ENCODE measurements at regions not wholly inside any gene's neighbourhood (a gene's known extent, or its start where the extent isn't known, plus 50 kb on each side); places are given as distances from the start of the nearest gene placed in this dataset.

DNA sequence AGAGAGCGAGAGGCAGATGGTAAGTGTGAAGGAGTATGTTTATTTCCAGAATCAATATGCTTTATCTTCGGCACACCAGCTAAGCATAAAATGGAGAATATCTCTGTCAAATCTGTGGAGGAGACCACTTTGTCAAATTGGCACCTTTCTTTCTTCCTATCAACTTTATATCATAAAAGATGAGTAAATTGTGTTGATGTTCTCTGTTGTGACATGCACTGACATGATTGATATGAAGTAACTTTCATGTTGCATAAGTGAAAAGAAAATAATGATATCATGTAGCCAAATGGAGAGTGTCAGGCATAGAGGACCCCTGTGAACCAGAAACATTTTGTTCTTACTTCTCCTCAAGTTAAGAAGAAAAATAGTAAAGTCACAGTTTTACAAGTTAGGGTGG, 753.8 kb downstream of the ZNF385D start (continued):
- TF ChIP-seq, protein P1, sequence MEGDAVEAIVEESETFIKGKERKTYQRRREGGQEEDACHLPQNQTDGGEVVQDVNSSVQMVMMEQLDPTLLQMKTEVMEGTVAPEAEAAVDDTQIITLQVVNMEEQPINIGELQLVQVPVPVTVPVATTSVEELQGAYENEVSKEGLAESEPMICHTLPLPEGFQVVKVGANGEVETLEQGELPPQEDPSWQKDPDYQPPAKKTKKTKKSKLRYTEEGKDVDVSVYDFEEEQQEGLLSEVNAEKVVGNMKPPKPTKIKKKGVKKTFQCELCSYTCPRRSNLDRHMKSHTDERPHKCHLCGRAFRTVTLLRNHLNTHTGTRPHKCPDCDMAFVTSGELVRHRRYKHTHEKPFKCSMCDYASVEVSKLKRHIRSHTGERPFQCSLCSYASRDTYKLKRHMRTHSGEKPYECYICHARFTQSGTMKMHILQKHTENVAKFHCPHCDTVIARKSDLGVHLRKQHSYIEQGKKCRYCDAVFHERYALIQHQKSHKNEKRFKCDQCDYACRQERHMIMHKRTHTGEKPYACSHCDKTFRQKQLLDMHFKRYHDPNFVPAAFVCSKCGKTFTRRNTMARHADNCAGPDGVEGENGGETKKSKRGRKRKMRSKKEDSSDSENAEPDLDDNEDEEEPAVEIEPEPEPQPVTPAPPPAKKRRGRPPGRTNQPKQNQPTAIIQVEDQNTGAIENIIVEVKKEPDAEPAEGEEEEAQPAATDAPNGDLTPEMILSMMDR (conservative IDR thresholded peaks at IDR 0.05; ENCODE audit: low read depth in 2 of 2) = no peak

DNA sequence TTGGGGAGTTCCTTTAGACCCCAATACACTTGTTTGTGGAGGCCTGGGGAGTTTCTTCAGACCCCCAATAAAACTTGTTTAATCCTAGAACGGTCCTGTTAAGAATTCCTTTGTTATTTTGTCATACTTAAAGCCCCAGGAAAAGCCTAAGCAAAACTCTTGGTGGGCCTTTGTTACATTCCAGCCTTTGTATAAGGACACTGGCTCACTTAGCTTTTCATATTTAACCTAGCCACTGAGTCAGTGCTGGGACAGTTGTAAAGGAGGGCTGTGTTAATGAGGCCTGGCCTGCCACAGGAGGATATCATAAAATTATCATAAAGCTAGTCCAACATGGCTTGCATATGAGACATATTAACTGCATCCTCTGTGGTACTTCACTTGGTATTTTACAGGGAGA, 760.1 kb downstream of the ZNF385D start:
- DNase-seq (ENCODE audit: low spot score) (peak; percentile 52), ATAC-seq (peak; percentile 86)
- Histone ChIP-seq H3K79me2 (replicated peaks; ENCODE audit: insufficient read depth) (no peaks in the 10 kb centered on the region), H2AFZ (no peak overlapping the region), H3K4me1 (ENCODE audit: insufficient read depth) (peaks cover 34% of the 10 kb centered on the region), H3K27ac (ENCODE audit: low read depth) (no peak overlapping the region), H3K4me2 (no peak overlapping the region), H3K27me3 (ENCODE audit: insufficient read depth) (no peaks in the 10 kb centered on the region), H3K36me3 (ENCODE audit: insufficient read depth) (no peaks in the 10 kb centered on the region), H3K9me2 (ENCODE audit: insufficient read depth) (no peaks in the 10 kb centered on the region), H4K20me1 (replicated peaks; ENCODE audit: insufficient read depth) (no peaks in the 10 kb centered on the region), H3F3A (replicated peaks; ENCODE audit: low read depth) (no peaks in the 10 kb centered on the region), H3K4me3 (no peak overlapping the region)
- no peak overlapping the region for H3K4me3 Mint-ChIP-seq
- no peaks in the 10 kb centered on the region; the same call in 2 of the 3 replicates for H3K9me3 Mint-ChIP-seq
- H3K27me3 Mint-ChIP-seq (ENCODE audit: insufficient read depth, low read depth, poor library complexity) = no peaks in the 10 kb centered on the region
- no peaks in the 10 kb centered on the region for H3K36me3 Mint-ChIP-seq (ENCODE audit: low read depth)
- H3K4me1 Mint-ChIP-seq = peaks cover 18% of the 10 kb centered on the region
- no peak overlapping the region for H3K27ac Mint-ChIP-seq
- TF ChIP-seq, protein P2, sequence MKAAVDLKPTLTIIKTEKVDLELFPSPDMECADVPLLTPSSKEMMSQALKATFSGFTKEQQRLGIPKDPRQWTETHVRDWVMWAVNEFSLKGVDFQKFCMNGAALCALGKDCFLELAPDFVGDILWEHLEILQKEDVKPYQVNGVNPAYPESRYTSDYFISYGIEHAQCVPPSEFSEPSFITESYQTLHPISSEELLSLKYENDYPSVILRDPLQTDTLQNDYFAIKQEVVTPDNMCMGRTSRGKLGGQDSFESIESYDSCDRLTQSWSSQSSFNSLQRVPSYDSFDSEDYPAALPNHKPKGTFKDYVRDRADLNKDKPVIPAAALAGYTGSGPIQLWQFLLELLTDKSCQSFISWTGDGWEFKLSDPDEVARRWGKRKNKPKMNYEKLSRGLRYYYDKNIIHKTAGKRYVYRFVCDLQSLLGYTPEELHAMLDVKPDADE (IDR thresholded peaks at IDR 0.05) = no peak
- TF ChIP-seq ZNF331 (CRISPR knock-in tag; IDR thresholded peaks at IDR 0.05; ENCODE audit: low read depth) (no peak), NANOG (IDR thresholded peaks at IDR 0.05; ENCODE audit: borderline replicate concordance) (no peak; the same call in 1 of the 2 replicates), ZNF114 (CRISPR knock-in tag; IDR thresholded peaks at IDR 0.05) (no peak), POLR2AphosphoS5 (IDR thresholded peaks at IDR 0.05; ENCODE audit: low read depth) (no peak), EZH2 (IDR thresholded peaks at IDR 0.05; ENCODE audit: low read depth, unreplicated experiment) (no peak), EZH2phosphoT487 (IDR thresholded peaks at IDR 0.05; ENCODE audit: unreplicated experiment) (no peak), CREB1 (CRISPR knock-in tag; IDR thresholded peaks at IDR 0.05; ENCODE audit: low read depth) (no peak)
- TF ChIP-seq, protein P3, sequence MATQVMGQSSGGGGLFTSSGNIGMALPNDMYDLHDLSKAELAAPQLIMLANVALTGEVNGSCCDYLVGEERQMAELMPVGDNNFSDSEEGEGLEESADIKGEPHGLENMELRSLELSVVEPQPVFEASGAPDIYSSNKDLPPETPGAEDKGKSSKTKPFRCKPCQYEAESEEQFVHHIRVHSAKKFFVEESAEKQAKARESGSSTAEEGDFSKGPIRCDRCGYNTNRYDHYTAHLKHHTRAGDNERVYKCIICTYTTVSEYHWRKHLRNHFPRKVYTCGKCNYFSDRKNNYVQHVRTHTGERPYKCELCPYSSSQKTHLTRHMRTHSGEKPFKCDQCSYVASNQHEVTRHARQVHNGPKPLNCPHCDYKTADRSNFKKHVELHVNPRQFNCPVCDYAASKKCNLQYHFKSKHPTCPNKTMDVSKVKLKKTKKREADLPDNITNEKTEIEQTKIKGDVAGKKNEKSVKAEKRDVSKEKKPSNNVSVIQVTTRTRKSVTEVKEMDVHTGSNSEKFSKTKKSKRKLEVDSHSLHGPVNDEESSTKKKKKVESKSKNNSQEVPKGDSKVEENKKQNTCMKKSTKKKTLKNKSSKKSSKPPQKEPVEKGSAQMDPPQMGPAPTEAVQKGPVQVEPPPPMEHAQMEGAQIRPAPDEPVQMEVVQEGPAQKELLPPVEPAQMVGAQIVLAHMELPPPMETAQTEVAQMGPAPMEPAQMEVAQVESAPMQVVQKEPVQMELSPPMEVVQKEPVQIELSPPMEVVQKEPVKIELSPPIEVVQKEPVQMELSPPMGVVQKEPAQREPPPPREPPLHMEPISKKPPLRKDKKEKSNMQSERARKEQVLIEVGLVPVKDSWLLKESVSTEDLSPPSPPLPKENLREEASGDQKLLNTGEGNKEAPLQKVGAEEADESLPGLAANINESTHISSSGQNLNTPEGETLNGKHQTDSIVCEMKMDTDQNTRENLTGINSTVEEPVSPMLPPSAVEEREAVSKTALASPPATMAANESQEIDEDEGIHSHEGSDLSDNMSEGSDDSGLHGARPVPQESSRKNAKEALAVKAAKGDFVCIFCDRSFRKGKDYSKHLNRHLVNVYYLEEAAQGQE (IDR thresholded peaks at IDR 0.05; ENCODE audit: unreplicated experiment) = no peak
- TF ChIP-seq, protein P4, sequence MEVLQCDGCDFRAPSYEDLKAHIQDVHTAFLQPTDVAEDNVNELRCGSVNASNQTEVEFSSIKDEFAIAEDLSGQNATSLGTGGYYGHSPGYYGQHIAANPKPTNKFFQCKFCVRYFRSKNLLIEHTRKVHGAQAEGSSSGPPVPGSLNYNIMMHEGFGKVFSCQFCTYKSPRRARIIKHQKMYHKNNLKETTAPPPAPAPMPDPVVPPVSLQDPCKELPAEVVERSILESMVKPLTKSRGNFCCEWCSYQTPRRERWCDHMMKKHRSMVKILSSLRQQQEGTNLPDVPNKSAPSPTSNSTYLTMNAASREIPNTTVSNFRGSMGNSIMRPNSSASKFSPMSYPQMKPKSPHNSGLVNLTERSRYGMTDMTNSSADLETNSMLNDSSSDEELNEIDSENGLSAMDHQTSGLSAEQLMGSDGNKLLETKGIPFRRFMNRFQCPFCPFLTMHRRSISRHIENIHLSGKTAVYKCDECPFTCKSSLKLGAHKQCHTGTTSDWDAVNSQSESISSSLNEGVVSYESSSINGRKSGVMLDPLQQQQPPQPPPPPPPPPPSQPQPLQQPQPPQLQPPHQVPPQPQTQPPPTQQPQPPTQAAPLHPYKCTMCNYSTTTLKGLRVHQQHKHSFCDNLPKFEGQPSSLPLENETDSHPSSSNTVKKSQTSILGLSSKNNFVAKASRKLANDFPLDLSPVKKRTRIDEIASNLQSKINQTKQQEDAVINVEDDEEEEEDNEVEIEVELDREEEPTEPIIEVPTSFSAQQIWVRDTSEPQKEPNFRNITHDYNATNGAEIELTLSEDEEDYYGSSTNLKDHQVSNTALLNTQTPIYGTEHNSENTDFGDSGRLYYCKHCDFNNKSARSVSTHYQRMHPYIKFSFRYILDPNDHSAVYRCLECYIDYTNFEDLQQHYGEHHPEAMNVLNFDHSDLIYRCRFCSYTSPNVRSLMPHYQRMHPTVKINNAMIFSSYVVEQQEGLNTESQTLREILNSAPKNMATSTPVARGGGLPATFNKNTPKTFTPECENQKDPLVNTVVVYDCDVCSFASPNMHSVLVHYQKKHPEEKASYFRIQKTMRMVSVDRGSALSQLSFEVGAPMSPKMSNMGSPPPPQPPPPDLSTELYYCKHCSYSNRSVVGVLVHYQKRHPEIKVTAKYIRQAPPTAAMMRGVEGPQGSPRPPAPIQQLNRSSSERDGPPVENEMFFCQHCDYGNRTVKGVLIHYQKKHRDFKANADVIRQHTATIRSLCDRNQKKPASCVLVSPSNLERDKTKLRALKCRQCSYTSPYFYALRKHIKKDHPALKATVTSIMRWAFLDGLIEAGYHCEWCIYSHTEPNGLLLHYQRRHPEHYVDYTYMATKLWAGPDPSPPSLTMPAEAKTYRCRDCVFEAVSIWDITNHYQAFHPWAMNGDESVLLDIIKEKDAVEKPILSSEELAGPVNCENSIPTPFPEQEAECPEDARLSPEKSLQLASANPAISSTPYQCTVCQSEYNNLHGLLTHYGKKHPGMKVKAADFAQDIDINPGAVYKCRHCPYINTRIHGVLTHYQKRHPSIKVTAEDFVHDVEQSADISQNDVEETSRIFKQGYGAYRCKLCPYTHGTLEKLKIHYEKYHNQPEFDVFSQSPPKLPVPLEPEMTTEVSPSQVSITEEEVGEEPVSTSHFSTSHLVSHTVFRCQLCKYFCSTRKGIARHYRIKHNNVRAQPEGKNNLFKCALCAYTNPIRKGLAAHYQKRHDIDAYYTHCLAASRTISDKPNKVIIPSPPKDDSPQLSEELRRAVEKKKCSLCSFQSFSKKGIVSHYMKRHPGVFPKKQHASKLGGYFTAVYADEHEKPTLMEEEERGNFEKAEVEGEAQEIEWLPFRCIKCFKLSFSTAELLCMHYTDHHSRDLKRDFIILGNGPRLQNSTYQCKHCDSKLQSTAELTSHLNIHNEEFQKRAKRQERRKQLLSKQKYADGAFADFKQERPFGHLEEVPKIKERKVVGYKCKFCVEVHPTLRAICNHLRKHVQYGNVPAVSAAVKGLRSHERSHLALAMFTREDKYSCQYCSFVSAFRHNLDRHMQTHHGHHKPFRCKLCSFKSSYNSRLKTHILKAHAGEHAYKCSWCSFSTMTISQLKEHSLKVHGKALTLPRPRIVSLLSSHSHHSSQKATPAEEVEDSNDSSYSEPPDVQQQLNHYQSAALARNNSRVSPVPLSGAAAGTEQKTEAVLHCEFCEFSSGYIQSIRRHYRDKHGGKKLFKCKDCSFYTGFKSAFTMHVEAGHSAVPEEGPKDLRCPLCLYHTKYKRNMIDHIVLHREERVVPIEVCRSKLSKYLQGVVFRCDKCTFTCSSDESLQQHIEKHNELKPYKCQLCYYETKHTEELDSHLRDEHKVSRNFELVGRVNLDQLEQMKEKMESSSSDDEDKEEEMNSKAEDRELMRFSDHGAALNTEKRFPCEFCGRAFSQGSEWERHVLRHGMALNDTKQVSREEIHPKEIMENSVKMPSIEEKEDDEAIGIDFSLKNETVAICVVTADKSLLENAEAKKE (CRISPR knock-in tag; IDR thresholded peaks at IDR 0.05) = no peak
